ENCODE measurements at regions not wholly inside any gene's neighbourhood (a gene's known extent, or its start where the extent isn't known, plus 50 kb on each side); places are given as distances from the start of the nearest gene placed in this dataset.
"Not testable (repeated sequence)": the region's sequence is repeated elsewhere in the genome, so short reads cannot be mapped to it uniquely, and the experiment has no call there.

DNA sequence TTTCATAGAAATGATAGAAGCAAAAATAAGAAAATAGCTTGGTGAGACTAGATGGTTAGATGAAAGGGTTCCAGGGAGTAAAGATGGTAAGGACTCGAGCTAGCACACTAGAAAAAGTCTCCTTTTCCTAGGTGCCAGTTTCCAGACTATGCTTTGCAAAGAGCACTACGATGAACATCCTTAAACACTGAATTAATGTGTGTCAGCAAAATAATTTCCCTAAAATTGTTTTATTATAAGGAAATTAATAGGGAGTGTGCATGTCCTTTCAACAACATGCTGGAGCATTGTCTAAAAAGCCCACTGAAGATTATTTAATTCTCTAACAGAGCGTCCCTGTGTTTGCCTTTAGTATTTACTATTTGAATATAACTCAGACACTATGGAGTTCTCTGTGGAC, 107.4 kb upstream of the NDUFV2 start:
- DNase-seq = no peak

DNA sequence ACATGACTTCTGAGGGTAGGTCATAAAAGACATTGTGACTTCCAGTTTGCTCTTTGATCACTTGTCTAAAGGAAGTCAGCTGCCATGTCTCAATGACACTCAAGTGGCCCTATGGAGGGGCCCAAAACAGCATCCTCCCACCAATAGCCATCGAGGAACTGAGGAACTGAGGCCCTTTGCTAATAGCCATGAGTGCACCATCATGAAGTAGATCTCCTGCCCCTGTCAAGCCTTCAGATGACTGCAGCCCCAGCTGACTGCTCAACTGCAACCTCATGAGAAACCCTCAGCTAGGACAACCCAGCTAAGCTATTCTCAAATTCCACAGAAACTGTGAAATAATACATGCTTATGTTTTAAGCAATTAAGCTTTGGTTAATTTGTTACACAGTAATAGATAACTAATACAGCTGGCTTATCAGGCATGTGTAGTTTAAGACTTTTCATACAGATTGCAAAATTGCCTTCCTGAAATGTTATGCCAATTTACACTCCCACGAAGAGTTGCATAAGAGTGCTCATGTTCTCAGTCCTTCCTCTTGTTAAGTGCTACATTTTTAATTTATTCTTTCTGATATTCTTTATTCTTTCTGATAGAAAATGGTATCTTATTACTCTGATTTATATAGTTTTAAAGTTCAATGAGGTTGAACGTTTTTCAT, 105.6 kb upstream of the NDUFV2 start:
- DNase-seq = no peak

DNA sequence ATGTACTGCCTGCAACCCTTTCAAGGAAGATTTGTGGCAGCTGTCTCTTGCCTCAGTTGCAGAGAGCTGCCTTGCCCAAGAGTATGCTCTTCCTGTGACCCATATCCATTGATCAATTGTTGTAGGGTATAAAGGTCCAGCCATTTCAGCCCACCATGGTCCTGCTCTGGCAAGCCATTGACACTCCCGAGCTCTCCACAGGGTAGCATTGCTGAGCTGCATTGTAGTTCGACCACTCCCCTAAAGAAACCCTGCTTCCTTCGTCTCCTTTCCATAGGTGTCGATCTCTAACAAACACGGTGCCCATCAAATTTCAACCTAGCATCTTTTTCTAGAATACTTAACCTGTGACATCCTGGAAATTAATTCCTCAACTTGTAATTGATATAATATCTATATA, 104.9 kb upstream of the NDUFV2 start:
- no peak for DNase-seq

DNA sequence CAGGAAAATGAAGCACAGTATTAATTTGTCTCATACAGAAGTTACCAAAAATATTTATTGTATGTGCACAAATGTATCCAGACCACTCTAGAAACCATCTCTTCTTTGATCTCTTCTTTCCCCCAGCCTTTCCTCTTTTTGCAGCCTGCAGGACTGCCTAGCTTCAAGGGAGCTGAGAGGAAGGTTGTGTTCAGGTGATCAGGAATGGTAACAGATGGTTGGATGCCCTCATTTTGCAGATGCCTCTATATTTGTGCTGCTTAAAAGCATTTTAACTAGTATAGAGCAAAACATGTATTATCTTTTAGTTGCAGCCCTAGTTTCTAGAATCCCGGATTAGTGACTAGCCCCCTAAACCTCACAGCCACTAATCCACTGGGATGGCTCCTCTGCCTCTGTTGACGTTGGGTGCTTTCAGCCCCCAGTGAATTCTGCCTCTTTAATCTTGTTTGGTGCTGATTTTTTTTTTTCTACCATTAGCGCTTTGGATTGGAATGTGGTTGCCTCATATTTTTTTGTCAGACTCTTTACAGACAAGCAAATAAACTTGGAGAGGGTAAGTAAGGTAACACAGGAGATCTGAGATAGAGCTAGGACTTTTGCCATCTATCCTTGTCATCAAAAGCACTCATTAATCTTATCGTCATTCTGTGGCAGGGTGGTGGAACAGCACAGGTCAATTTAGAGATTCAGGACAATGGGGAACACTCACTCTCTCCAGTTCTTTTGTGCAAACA, 103.8 kb upstream of the NDUFV2 start:
- no peak for DNase-seq

DNA sequence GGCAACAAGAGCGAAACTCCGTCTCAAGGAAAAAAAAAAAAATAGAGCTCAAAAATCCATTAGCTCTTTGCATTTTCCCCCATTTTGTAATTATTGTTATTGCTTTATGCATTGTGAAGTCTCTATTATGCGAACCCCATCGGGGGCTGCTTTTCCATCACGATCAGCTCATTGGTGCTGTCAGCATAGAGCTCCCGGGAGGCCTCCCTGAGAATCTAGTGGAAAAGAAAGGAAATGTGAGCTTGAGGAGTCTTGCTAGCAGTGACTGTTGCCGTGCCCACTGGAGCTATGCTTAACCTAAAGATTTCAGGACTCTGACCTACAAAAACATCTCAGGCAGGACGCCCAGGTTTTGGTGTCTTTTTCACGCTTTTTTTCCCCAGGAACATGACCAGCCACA, 102.6 kb upstream of the NDUFV2 start:
- no peak for DNase-seq

- no peak for DNase-seq
These were observed 101.8 kb upstream of the NDUFV2 start for GRCh38 chr18:9000733-9001132.

- DNase-seq = no peak
These were observed 101.3 kb upstream of the NDUFV2 start for GRCh38 chr18:9001209-9001608.

DNA sequence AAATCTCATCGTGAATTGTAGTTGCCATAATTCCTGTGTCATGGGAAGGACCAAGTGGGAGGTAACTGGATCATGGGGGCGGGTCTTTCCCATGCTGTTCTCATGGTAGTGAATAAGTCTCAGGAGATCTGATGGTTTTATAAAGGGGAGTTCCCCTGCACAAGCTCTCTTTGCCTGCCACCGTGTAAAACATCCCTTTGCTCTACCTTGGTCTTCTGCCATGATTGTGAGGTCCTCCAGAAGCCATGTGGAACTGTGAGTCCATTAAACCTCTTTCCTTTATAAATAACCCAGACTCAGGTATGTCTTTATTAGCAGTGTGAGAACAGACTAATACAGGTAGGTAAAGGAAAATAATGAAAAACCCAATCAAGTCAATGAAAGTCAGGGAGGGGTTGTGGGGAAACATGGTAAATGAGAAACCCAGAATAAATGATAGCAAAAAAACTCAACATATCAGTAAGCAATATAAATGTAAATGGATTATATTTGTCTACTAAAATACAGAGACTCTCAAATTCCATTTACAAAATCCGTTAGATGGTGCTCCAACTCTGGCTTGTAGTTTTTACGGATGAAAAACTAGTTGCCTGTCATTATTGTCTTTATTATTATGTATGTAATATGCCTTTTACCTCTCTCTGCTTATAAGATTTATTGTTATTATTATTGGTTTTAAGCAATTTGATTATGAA, 98.9 kb upstream of the NDUFV2 start:
- DNase-seq = no peak

- not testable (repeated sequence) for DNase-seq
These were observed 98.2 kb upstream of the NDUFV2 start for GRCh38 chr18:9004308-9004707.

- not testable (repeated sequence) for DNase-seq
These were observed 94.8 kb upstream of the NDUFV2 start for GRCh38 chr18:9007700-9008099.

DNA sequence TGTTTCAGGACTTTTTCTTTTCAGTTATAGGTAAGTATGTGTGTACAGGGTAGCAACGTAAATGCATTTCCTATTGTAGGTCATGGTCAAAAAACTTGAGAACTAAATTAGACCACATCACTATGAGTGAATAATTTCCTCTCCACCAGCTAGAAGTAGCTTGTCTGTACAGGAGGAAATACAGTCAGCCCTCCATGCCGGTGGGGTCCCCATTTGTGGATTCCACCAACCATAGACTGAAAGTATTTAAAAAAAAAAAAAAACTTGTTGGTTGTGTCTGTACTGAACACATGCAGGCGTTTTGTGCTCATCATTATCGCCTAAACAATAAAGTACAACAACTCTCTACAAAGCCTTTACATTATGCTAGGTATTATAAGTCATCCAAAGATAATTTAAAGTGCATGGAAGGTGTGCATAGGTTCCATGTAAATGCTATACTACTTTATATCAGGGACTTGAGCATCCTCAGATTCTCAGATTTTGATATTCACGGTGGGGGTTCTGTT, 94.2 kb upstream of the NDUFV2 start:
- no peak for DNase-seq

- no peak for DNase-seq
These were observed 93.5 kb upstream of the NDUFV2 start for GRCh38 chr18:9008709-9009635.

- no peak for DNase-seq
These were observed 92.6 kb upstream of the NDUFV2 start for GRCh38 chr18:9009703-9010488.

- DNase-seq = no peak
These were observed 91.1 kb upstream of the NDUFV2 start for GRCh38 chr18:9011431-9011830.

DNA sequence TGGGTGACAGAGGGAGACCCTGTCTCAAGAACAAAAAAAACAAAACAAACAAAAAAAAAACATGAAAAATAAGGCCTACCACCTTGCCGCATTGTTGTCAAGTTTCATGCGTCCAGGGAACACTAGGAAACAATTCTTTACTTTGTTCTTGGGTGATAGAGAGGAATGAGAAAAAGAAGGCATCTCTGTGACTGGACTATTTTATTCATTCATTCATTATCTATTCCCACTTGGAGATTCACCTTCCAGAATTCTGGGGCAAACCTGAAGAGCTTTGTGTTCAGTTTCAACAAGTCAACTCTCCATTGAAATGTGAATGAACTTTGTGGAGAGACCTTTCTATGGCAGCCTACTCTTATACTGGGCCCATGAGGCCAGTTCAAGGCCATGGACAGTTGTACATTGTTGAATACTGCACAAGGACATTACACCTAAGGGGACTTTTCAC, 88.5 kb upstream of the NDUFV2 start:
- no peak for DNase-seq

- DNase-seq = no peak
These were observed 86.8 kb upstream of the NDUFV2 start for GRCh38 chr18:9015689-9016088.

DNA sequence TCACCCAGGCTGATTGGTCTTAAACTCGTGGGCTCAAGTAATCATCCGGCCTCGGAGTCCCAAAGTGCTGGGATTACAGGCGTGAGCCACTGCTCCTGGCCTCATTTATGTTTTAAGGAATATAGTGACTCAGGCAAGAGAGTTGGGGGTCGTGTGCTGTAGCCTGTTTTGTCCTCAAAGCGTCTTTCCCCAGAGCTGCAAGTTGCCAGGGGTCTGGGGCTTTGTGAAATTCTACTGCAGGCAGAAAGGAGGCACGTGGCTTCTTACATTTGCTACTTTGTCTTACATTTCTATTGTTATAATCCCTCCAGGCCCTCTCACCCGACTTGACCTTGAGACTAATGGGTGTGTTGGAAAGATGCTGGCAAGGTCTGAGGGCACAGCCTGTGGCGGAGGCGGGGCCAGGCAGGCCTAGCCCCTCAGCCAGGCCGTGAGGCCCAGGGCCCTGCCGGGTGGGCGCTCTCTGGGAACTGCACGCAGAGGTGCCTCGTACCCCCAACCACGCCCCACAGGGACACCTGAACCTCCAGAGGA, 85.8 kb upstream of the NDUFV2 start:
- no peak for DNase-seq

DNA sequence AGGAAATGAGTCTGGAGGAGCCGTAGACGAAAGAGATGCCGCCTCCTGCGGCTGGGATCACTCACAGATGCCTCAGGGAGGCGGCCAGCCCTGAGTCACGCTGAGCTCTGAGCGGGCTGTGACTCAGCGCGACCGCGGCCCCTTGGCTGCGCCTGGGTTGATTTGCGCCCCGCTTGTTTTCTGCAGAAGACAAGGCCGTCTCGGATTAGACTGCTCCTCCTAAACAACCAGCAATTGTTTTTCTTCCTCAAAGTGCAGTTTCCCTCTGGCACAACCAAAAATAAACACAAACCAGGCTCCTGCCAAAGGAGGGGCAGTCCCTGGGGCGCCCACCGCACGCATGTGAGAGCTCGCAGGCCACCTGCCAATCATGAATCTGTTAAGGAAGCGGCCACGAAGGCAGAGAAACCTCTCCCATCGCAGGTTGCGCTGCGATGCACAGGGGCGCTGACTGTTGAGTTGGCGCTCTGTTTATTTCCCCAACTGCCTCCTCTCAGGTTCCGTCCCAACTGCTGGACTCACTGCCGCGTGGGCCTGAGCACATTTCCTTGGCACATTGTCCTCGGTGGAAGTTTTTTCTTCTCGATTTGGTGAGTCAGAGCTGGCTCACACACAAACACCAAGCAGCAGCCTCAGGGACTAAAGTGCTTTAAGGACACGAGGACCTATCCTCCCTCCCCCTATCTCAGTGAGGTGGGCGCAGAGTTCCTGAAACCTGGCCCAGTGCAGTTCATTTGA, 85.2 kb upstream of the NDUFV2 start:
- DNase-seq = peak; percentile 79 to 84

DNA sequence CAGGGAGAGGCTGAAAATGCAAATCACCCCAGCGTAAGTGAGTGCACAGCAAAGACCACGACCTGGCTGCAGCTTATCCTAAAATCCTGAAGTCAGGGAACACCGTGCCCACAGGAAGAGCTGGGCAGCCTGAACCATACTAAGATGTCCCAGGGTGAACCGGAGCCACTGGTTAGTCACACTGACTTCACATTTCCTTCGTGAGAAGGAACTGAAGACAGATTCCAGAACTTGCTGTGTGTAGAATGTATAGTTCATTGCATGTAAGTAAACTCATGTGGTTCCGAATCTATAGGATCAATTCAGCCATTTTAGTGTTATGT, 84.6 kb upstream of the NDUFV2 start:
- no peak for DNase-seq

GRCh38 chr18:9019135-9019534, 83.4 kb upstream of the NDUFV2 start:
- no peak for DNase-seq

DNA sequence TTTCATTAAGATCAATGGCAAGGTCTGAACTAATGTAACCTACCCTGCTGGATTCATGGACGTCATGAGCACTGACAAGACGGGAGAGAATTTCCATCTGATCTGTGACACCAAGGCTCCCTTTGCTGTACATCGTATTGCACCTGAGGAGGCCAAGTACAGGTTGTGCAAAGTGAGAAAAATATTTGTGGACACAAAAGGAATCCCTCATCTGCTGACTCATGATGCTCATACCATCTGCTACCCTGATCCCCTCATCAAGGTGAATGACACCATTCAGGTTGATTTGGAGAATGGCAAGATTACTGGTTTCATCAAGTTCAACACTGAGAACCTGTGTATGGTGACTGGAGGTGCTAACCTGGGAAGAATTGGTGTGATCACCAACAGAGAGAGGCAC, 82.3 kb upstream of the NDUFV2 start:
- DNase-seq = no peak
